GM10266 (cell line): ENCODE measurements at regions not wholly inside any gene's neighbourhood (a gene's known extent, or its start where the extent isn't known, plus 50 kb on each side); places are given as distances from the start of the nearest gene placed in this dataset.

Source experiments
- DNase-seq: peaks from one replicate; pipeline ENCODE4 v3.0.0; 2012; ENCODE audit errors: extremely low spot score
- CTCF ChIP-seq: IDR thresholded peaks from 2 replicates; pipeline ENCODE4 v1.5.1; 2012; ENCODE audit warnings: mild to moderate bottlenecking, low read depth; ENCODE audit not compliant: control insufficient read depth, insufficient read depth; ENCODE audit errors: missing control alignments

GRCh38 chr3:182212479-182213076, 500.9 kb downstream of the SOX2 start:
- no peak for DNase-seq
- TF ChIP-seq CTCF: no peak

- DNase-seq: no peak
- no peak for TF ChIP-seq CTCF
Measured at GRCh38 chr3:182214416-182214815, 502.7 kb downstream of the SOX2 start.

GRCh38 chr3:182215881-182216280, 504.2 kb downstream of the SOX2 start:
- no peak for TF ChIP-seq CTCF
- no peak for DNase-seq

- no peak for DNase-seq
- TF ChIP-seq CTCF: no peak
Measured at GRCh38 chr3:182216311-182216970, 504.7 kb downstream of the SOX2 start.

- TF ChIP-seq CTCF: no peak
- no peak for DNase-seq
Measured at GRCh38 chr3:182220013-182220412, 508.3 kb downstream of the SOX2 start.

- TF ChIP-seq CTCF: no peak
Measured at GRCh38 chr3:182220471-182220870, 508.7 kb downstream of the SOX2 start.

GRCh38 chr3:182226995-182227394, 515.3 kb downstream of the SOX2 start:
- DNase-seq: no peak
- TF ChIP-seq CTCF: no peak

More at GRCh38 chr3:182220471-182220870, 508.7 kb downstream of the SOX2 start:
- DNase-seq: no peak
